Astrocyte (in vitro differentiated cells and primary cell): ENCODE measurements at regions not wholly inside any gene's neighbourhood (a gene's known extent, or its start where the extent isn't known, plus 50 kb on each side); places are given as distances from the start of the nearest gene placed in this dataset.
"Not testable (repeated sequence)": the region's sequence is repeated elsewhere in the genome, so short reads cannot be mapped to it uniquely, and the experiment has no call there.

Experiments used
- DNase-seq: peaks from one replicate; pipeline ENCODE4 v3.0.0-alpha.2; 2010; ENCODE audit warnings: low read depth
- FAIRE-seq: peaks from 2 replicates; lab custom pipeline; 2011; peaks lifted over from hg19 to GRCh38; lab: Jason Lieb, UNC
- H2AFZ ChIP-seq: 2 replicates; pipeline ENCODE4 v1.6.0; 2012; ENCODE audit warnings: low read depth, low read length, inconsistent platforms
- H3K27ac ChIP-seq: 2 replicates; pipeline ENCODE4 v1.5.1; 2011; ENCODE audit warnings: low read depth, low read length, inconsistent platforms
- H3K27me3 ChIP-seq: 2 replicates; pipeline ENCODE4 v1.6.0; 2011; ENCODE audit warnings: low read length, inconsistent platforms; ENCODE audit not compliant: insufficient read depth
- H3K36me3 ChIP-seq: 2 replicates; pipeline ENCODE4 v1.5.1; 2011; ENCODE audit warnings: low read length, inconsistent platforms; ENCODE audit not compliant: insufficient read depth
- H3K4me1 ChIP-seq: 2 replicates; pipeline ENCODE4 v1.5.1; 2011; ENCODE audit warnings: low read length, inconsistent platforms; ENCODE audit not compliant: insufficient read depth
- H3K4me2 ChIP-seq: 2 replicates; pipeline ENCODE4 v1.6.0; 2012; ENCODE audit warnings: low read length, inconsistent platforms
- H3K4me3 ChIP-seq: 2 replicates; pipeline ENCODE4 v1.5.1; 2011; ENCODE audit warnings: low read depth, mild to moderate bottlenecking, low read length, inconsistent platforms; ENCODE audit not compliant: insufficient read depth
- H3K79me2 ChIP-seq: 2 replicates; pipeline ENCODE4 v1.6.0; 2012; ENCODE audit warnings: mild to moderate bottlenecking, low read length, inconsistent platforms; ENCODE audit not compliant: insufficient read depth
- H3K9ac ChIP-seq: 2 replicates; pipeline ENCODE4 v1.6.0; 2012; ENCODE audit warnings: mild to moderate bottlenecking, low read length, inconsistent platforms
- H3K9me3 ChIP-seq: 2 replicates; pipeline ENCODE4 v1.5.1; 2012; ENCODE audit warnings: low read depth, mild to moderate bottlenecking, low read length, inconsistent platforms; ENCODE audit not compliant: insufficient read depth
- H4K20me1 ChIP-seq: 2 replicates; pipeline ENCODE4 v1.6.0; 2012; ENCODE audit warnings: low read length, inconsistent platforms; ENCODE audit not compliant: insufficient read depth
- H3K27ac Mint-ChIP-seq: one replicate; pipeline ENCODE4 v1.8.0; 2021; ENCODE audit warnings: mild to moderate bottlenecking, mixed read lengths; ENCODE audit not compliant: unreplicated experiment
- H3K27me3 Mint-ChIP-seq: one replicate; pipeline ENCODE4 v1.8.0; 2021; ENCODE audit warnings: low read depth, mixed read lengths; ENCODE audit not compliant: unreplicated experiment
- H3K36me3 Mint-ChIP-seq: one replicate; pipeline ENCODE4 v1.8.0; 2021; ENCODE audit warnings: low read depth, mixed read lengths; ENCODE audit not compliant: unreplicated experiment
- H3K4me1 Mint-ChIP-seq: one replicate; pipeline ENCODE4 v1.8.0; 2021; ENCODE audit warnings: low read depth, mixed read lengths; ENCODE audit not compliant: unreplicated experiment
- H3K4me3 Mint-ChIP-seq: one replicate; pipeline ENCODE4 v1.8.0; 2021; ENCODE audit warnings: mild to moderate bottlenecking, moderate library complexity, mixed read lengths; ENCODE audit not compliant: unreplicated experiment
- H3K9me3 Mint-ChIP-seq: one replicate; pipeline ENCODE4 v1.8.0; 2021; ENCODE audit warnings: mild to moderate bottlenecking, mixed read lengths; ENCODE audit not compliant: unreplicated experiment
- CTCF ChIP-seq: IDR thresholded peaks from 2 replicates; pipeline ENCODE4 v1.5.1; 2011; ENCODE audit warnings: low read depth, mild to moderate bottlenecking, inconsistent platforms, low read length, moderate library complexity; ENCODE audit not compliant: insufficient read depth
- EZH2 ChIP-seq: IDR thresholded peaks from 2 replicates; pipeline ENCODE4 v1.6.1; 2012; ENCODE audit warnings: mild to moderate bottlenecking, low read length, inconsistent platforms; ENCODE audit not compliant: insufficient read depth

DNA sequence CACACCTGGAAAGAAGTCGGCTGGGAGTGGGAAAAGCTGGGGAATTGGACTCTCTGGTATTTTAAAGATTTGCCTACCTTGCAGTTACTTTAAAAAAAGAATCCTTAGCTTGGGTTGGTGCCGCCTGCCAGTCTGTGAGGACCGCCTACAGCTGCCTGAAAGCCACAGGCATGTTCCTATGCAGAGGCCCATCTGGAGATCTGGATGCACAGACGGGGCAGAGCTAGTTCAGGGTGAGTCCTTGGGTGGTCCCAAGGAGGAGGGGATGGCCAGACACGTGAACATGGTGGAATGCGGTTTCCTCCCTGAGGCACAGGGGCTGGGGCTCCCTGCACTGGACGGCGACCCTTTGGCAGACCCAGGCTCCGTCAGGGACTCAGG lies 113.2 kb upstream of the IQSEC1 start:
- no peaks in the 10 kb centered on the region for H3K36me3 ChIP-seq
- H3K4me1 Mint-ChIP-seq = peaks cover 28% of the 10 kb centered on the region
- H3K27me3 Mint-ChIP-seq = peaks cover 5% of the 10 kb centered on the region
- no peak for FAIRE-seq
- peaks cover 6% of the 10 kb centered on the region for H3K9me3 Mint-ChIP-seq
- H3K27ac Mint-ChIP-seq = peak overlapping the region; percentile 62
- H3K4me3 Mint-ChIP-seq = no peak overlapping the region
- H3K4me1 ChIP-seq = peaks cover 8% of the 10 kb centered on the region
- no peak for TF ChIP-seq EZH2
- no peak for TF ChIP-seq CTCF
- no peaks in the 10 kb centered on the region for H3K79me2 ChIP-seq
- no peak overlapping the region for H3K27ac ChIP-seq
- H3K4me2 ChIP-seq = no peak overlapping the region
- no peak overlapping the region for H3K9ac ChIP-seq
- no peak overlapping the region for H2AFZ ChIP-seq
- no peak overlapping the region for H3K4me3 ChIP-seq
- no peaks in the 10 kb centered on the region for H3K9me3 ChIP-seq
- H3K27me3 ChIP-seq = no peaks in the 10 kb centered on the region
- H3K36me3 Mint-ChIP-seq = peaks cover 9% of the 10 kb centered on the region
- no peaks in the 10 kb centered on the region for H4K20me1 ChIP-seq
- DNase-seq = no peak

DNA sequence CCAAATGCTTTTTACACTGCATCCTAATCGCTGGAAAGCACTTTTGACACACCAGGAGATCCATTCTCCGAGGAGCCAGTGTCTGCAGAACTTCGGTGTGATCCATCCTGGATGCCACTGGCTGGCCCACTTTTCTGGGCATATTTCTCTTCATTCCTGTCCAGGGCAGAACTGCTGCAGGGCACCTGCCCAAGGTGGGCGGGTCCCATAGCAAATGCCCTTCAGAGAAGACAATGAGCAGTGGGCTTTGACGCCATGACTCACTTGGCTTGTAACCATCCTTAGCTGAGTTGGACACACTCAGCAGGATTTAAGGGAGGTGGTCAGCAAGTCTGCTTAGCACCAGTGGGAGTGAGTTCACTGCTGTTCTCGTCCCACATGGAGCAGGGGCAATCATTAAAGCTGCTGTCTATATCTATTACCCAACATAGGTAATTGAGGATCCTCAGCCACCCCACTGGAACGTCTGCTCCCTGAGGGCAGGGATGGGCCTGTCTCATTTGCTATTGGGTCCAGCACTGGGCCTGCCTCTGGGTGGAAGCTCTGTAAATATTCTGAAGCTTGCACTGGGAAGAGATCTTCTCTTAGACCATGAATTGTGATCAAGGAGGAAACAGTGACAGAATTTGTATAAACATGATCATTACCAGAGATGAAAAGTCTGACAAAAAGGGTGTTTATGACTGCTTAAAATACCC lies 112.7 kb upstream of the IQSEC1 start:
- TF ChIP-seq CTCF = no peak

DNA sequence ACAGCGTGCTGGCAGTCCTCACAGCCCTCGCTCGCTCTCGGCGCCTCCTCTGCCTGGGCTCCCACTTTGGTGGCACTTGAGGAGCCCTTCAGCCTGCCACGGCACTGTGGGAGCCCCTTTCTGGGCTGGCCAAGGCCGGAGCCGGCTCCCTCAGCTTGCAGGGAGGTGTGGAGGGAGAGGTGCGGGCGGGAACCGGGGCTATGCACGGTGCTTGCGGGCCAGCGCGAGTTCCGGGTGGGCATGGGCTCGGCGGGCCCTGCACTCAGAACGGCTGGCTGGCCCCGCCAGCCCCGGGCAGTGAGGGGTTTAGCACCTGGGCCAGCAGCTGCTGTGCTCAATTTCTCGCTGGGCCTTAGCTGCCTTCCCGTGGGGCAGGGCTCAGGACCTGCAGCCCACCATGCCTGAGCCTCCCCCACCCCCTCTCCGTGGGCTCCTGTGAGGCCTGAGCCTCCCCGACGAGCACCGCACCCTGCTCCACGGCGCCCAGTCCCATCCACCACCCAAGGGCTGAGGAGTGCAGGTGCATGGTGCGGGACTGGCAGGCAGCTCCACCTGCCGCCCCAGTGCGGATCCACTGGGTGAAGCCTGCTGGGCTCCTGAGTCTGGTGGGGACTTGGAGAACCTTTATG lies 106.5 kb upstream of the IQSEC1 start:
- not testable (repeated sequence) for H3K4me3 Mint-ChIP-seq, H3K27ac Mint-ChIP-seq, H3K9ac ChIP-seq, H3K36me3 ChIP-seq, H3K4me2 ChIP-seq, H3K79me2 ChIP-seq, H3K27me3 ChIP-seq, H3K27ac ChIP-seq, FAIRE-seq, H3K4me3 ChIP-seq, H3K4me1 ChIP-seq, H4K20me1 ChIP-seq, DNase-seq, H3K4me1 Mint-ChIP-seq, H2AFZ ChIP-seq
- peaks cover 10% of the 10 kb centered on the region for H3K9me3 ChIP-seq
- Mint-ChIP-seq H3K27me3 (peaks cover 10% of the 10 kb centered on the region), H3K9me3 (peaks cover 28% of the 10 kb centered on the region), H3K36me3 (peaks cover 20% of the 10 kb centered on the region)

More for the DNA sequence above, 112.7 kb upstream of the IQSEC1 start:
- Mint-ChIP-seq H3K27ac (no peak overlapping the region), H3K4me1 (peaks cover 25% of the 10 kb centered on the region), H3K4me3 (no peak overlapping the region), H3K9me3 (peaks cover 11% of the 10 kb centered on the region), H3K36me3 (peaks cover 9% of the 10 kb centered on the region), H3K27me3 (peaks cover 5% of the 10 kb centered on the region)
- DNase-seq (no peak), FAIRE-seq (no peak)
- no peaks in the 10 kb centered on the region for H3K9me3 ChIP-seq
- no peak overlapping the region for H2AFZ ChIP-seq
- no peak overlapping the region for H3K4me2 ChIP-seq
- no peaks in the 10 kb centered on the region for H3K27me3 ChIP-seq
- no peaks in the 10 kb centered on the region for H3K36me3 ChIP-seq
- no peak overlapping the region for H3K9ac ChIP-seq
- peaks cover 8% of the 10 kb centered on the region for H3K4me1 ChIP-seq
- H3K4me3 ChIP-seq = no peak overlapping the region
- no peaks in the 10 kb centered on the region for H3K79me2 ChIP-seq
- H3K27ac ChIP-seq = no peak overlapping the region
- no peaks in the 10 kb centered on the region for H4K20me1 ChIP-seq
